GM18517 (cell line): ENCODE measurements at regions not wholly inside any gene's neighbourhood (a gene's known extent, or its start where the extent isn't known, plus 50 kb on each side); places are given as distances from the start of the nearest gene placed in this dataset.
"Not testable (repeated sequence)": the region's sequence is repeated elsewhere in the genome, so short reads cannot be mapped to it uniquely, and the experiment has no call there.

Experiments used
- ATAC-seq: cut with Tn5 transposase; IDR thresholded peaks from one replicate; pipeline ENCODE4 v1.9.1; 2021; ENCODE audit warnings: mild to moderate bottlenecking, moderate library complexity; ENCODE audit not compliant: unreplicated experiment

DNA sequence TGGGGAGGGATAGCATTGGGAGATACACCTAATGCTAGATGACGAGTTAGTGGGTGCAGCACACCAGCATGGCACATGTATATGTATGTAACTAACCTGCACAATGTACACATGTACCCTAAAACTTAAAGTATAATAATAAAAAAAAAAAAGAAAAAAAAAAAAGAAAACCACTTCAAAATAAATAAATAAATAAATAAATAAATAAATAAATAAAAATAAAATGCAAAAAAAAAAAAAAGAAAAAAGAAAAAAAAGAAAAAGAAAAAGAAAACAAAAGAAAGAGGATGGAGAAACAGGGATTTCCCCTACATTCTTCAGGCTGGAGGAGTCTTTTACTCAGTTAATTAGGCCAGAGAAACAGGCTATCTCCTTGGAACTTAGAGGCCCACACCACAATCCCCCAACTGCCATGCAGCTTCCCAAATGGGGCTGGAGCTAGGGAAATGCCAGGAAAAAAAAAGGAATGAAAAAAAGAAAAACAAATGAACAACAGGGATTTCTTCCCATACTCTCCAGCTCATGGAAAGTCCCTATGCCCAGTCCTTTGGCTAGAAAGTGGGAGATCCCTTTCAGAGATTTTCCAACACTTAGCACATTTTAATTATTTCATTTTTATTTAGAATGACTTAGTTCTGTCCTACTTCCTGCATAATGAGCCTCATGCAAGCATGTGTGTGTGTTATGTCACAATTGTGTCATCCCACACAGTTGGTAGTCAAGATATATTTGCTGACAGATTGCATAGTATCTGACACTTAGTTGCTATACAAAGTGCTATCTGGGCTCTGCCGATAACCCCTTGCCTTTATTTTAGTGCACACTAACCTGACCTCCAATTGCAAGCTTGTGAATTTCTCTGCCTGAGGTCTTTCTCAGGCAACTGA is 486.4 kb downstream of the PLPP3 start:
- no peak for ATAC-seq

DNA sequence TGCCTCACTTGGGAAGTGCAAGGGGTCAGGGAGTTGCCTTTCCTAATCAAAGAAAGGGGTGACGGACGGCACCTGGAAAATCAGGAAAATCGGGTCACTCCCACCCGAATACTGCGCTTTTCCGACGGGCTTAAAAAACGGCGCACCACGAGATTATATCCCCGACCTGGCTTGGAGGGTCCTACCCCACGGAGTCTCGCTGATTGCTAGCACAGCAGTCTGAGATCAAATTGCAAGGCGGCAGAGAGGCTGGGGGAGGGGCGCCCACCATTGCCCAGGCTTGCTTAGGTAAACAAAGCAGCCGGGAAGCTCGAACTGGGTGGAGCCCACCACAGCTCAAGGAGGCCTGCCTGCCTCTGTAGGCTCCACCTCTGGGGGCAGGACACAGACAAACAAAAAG is 489.5 kb downstream of the PLPP3 start:
- not testable (repeated sequence) for ATAC-seq

GRCh38 chr1:56084246-56084645 is 495.1 kb downstream of the PLPP3 start:
- no peak for ATAC-seq

GRCh38 chr1:56081736-56082135 is 497.6 kb downstream of the PLPP3 start:
- ATAC-seq: no peak

DNA sequence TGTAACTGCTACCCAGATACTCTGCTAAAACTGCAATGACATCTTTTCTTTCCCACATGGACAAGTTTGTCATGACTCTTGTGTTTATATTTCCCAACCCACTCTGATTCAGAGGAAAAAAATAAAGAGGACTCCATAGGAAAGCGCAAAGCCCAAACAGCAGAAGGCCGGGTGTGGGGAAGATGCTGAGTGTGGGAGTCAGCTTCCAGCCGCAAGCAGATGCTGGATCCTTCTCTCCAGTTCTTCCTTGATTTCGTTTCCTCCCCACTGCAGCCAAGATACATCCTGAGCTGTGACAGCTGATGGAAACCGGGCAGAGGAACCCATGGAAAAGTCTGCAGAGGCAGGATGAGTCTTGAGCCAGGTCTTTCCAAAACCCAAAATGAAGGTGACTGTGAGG is 498.2 kb downstream of the PLPP3 start:
- no peak for ATAC-seq

GRCh38 chr1:56080123-56080522 is 499.2 kb downstream of the PLPP3 start:
- ATAC-seq: no peak

- ATAC-seq: no peak
These were observed 500.0 kb downstream of the PLPP3 start for GRCh38 chr1:56079391-56079790.

GRCh38 chr1:56077206-56077605 is 502.2 kb downstream of the PLPP3 start:
- ATAC-seq: no peak

DNA sequence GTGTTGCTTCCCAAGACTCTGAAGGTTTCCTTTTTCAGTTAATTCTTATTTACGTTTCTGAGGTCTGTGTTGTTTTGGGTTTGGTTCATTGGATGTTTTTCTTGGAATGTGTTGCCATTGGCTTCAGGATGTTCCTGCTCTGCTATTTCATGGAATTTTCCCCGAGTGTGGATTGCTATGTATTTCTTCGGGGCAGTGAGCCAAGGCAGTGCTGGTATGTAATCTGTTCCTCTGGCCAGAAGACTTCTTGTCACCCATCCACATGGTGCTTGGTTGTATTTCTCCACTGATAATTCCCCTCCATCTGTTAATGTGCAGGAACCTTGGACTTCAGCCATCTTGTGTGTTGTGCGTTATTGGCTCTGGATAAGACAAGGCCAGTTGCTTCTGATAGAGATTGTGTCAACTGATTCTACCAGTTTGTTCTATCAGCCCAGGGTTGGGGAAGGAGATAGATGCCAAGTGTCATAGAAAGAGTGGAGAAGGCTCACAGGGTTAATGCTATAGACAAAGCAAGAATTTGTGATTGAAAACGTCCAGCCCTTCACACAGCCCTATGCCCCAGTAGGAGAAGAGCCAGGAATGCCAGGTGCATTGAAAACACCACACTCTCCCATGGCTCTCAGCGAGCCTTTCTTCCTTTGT is 505.2 kb downstream of the PLPP3 start:
- no peak for ATAC-seq

- no peak for ATAC-seq
These were observed 505.8 kb downstream of the PLPP3 start for GRCh38 chr1:56073614-56074006.

- no peak for ATAC-seq
These were observed 506.2 kb downstream of the PLPP3 start for GRCh38 chr1:56073206-56073605.

GRCh38 chr1:56072310-56072709 is 507.1 kb downstream of the PLPP3 start:
- ATAC-seq: no peak

GRCh38 chr1:56071351-56071750 is 508.0 kb downstream of the PLPP3 start:
- no peak for ATAC-seq

- no peak for ATAC-seq
These were observed 508.8 kb downstream of the PLPP3 start for GRCh38 chr1:56070601-56071000.

GRCh38 chr1:56069824-56070223 is 509.5 kb downstream of the PLPP3 start:
- ATAC-seq: no peak

DNA sequence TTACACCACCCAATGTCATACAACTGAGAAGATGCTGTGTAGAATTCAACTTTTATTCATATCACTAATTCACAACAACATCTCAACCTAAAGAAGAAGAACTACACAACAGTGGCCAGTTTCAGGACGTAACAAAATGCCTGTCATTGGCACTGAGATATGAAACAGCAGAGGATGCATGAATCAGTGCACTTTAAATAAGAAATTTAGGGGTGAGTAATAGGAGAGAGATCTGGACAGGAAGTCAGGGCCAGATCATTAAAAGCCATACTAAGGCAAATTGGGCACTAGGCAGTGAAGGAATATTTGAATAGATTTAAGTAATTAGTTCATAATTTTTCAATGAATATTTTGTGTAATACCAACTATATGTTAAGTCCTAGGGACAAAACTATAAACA is 510.5 kb downstream of the PLPP3 start:
- no peak for ATAC-seq

DNA sequence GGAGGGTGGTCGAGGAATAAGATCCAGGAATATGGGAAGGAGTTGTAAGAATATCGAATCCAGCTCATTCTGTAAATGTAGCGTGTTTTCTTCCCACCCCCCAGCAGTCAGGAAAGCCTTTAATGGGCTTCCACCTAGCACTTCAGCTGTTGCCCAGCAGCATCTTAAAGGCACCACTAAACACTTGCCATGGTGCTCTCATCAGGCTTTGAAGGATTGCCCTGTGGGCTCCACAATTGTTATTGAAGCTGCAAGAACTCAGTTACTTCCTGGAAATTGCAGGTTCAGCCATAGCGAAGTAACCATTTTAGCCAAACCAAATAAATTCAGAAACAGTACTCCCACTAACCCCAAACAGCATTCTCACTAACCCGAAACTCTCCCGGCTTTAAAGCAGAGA is 511.2 kb downstream of the PLPP3 start:
- ATAC-seq: no peak

GRCh38 chr1:56065729-56066128 is 513.6 kb downstream of the PLPP3 start:
- no peak for ATAC-seq

GRCh38 chr1:56064705-56065104 is 514.7 kb downstream of the PLPP3 start:
- no peak for ATAC-seq

- no peak for ATAC-seq
These were observed 515.9 kb downstream of the PLPP3 start for GRCh38 chr1:56063461-56063860.

DNA sequence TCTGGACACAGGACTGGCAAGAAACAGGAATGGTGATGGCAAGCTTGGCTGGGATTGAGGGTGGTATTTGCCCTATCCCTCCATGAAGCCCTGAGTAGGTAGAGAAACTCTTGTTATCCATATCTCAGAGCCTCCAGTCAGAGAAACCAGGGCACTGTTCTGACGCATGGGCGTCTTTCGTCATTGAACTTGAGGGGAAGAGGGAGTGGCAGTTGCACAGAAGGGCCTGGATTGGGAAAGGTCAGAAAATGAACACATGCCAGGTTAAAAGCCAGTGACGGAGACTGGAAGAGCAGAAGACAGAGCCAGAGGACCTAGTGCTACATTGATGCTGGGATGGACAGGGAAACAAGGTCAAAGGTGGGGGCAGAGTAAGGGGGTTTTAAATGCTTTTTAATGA is 516.7 kb downstream of the PLPP3 start:
- no peak for ATAC-seq

DNA sequence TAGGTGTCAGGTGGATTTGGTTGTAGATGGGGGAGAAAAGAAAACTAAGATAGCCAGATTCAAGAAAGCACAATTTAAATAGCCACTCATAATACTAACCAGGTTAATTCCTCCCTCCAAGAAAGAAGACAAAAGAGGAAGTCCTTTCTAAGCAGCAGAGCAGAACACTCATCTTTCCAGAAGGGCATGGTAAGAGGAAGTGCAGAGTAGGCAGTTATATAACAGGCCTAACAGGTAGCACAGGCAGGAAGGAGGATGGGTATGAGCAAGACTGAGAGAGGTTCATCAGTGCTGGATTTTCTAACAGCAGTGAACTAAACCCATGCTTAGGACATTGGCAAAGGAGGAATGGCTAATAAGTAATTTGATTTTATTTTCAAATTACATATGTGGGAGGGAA is 517.5 kb downstream of the PLPP3 start:
- no peak for ATAC-seq
